ENCODE measurements at regions not wholly inside any gene's neighbourhood (a gene's known extent, or its start where the extent isn't known, plus 50 kb on each side); places are given as distances from the start of the nearest gene placed in this dataset.

DNA sequence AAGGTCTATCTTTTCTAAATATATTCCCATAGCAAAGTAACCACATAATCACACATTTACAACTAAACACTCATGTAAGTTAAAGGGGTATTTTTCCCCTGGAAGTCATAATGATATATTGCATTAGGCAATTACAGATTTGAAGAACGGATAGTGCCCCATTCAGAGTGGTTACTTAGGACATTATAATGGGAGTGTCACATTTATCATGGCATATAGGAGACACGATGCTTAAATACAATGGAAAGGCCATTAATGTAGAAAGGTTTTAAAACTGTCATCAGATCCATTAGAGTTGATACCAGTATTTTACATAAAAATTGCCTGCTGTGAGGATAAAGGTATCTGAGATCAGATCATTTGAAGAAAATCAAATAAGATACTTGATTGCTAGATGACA, 582.0 kb upstream of the SEMA6D start:
- H3K79me2 ChIP-seq (ENCODE audit: insufficient read depth, low read length): no peaks in the 10 kb centered on the region
- no peak overlapping the region for H2BK12ac ChIP-seq (ENCODE audit: insufficient read length, low read depth, low read length)
- no CpG with 5 or more reads among the region's 2 CpGs for WGBS (ENCODE audit: extremely low coverage, insufficient read length, low lambda C conversion rate)
- no peaks in the 10 kb centered on the region for H3K79me1 ChIP-seq (ENCODE audit: insufficient read depth, low read depth, low read length, poor library complexity, severe bottlenecking)
- no peak overlapping the region for H3K4me3 Mint-ChIP-seq
- no peak overlapping the region for H3K4ac ChIP-seq (ENCODE audit: low read depth, low read length)
- H3T11ph ChIP-seq (ENCODE audit: low read length): no peak overlapping the region
- peaks cover 2 to 11% (median 7%) of the 10 kb centered on the region in 3 experiments; a peak in 6 of 7 replicates for H3K36me3 Mint-ChIP-seq (ENCODE audit: insufficient read depth in 1 of 3, low read depth in 3 of 3)
- H4K5ac ChIP-seq (ENCODE audit: insufficient read length, low read depth, low read length): no peak overlapping the region
- H3K23ac ChIP-seq (ENCODE audit: insufficient read length, low read depth, low read length): no peak overlapping the region
- no peak overlapping the region for H4K8ac ChIP-seq (replicated peaks; ENCODE audit: insufficient read length, low read depth, low read length)
- no peak overlapping the region for H3K9ac ChIP-seq (ENCODE audit: extremely low read depth, insufficient read length, low read length)
- no peak overlapping the region for H3K18ac ChIP-seq (ENCODE audit: insufficient read length, low read depth, low read length)
- no peak overlapping the region for H2BK5ac ChIP-seq (ENCODE audit: insufficient read length, low read length)
- H2AK5ac ChIP-seq (ENCODE audit: insufficient read length, low read length): no peak overlapping the region
- H3K4me1 ChIP-seq (ENCODE audit: insufficient read depth, low read length): no peaks in the 10 kb centered on the region
- H3K27ac ChIP-seq (ENCODE audit: insufficient read length, low read depth, low read length): no peak overlapping the region
- H3K9me3 ChIP-seq (ENCODE audit: control insufficient read depth, low read depth, low read length): no peaks in the 10 kb centered on the region
- no peak overlapping the region for H4K91ac ChIP-seq (ENCODE audit: insufficient read length, low read depth, low read length)
- no peaks in the 10 kb centered on the region for H4K20me1 ChIP-seq (ENCODE audit: control insufficient read depth, insufficient read depth, insufficient read length)
- H2AFZ ChIP-seq (ENCODE audit: low read length): no peak overlapping the region
- no peak overlapping the region for H3K27ac Mint-ChIP-seq
- no peaks in the 10 kb centered on the region for H3K23me2 ChIP-seq (ENCODE audit: insufficient read length, low read depth, low read length, poor library complexity, severe bottlenecking)
- no peak for DNase-seq
- no peak overlapping the region for H3K14ac ChIP-seq (ENCODE audit: insufficient read depth, low read length)
- H3K9me3 Mint-ChIP-seq: peaks cover 12 to 13% of the 10 kb centered on the region in 2 experiments
- H2BK15ac ChIP-seq (ENCODE audit: low read depth, low read length): no peak overlapping the region
- no peak overlapping the region for H2BK20ac ChIP-seq (ENCODE audit: low read depth, low read length, poor library complexity, severe bottlenecking)
- no peak overlapping the region for H3K56ac ChIP-seq (ENCODE audit: insufficient read length, low read depth, low read length)
- H3K4me2 ChIP-seq (ENCODE audit: insufficient read depth, insufficient read length, low read length): no peak overlapping the region
- no peaks in the 10 kb centered on the region; the same call in 1 of the 2 replicates for H3K27me3 Mint-ChIP-seq (ENCODE audit: low read depth)
- TF ChIP-seq, protein P1, sequence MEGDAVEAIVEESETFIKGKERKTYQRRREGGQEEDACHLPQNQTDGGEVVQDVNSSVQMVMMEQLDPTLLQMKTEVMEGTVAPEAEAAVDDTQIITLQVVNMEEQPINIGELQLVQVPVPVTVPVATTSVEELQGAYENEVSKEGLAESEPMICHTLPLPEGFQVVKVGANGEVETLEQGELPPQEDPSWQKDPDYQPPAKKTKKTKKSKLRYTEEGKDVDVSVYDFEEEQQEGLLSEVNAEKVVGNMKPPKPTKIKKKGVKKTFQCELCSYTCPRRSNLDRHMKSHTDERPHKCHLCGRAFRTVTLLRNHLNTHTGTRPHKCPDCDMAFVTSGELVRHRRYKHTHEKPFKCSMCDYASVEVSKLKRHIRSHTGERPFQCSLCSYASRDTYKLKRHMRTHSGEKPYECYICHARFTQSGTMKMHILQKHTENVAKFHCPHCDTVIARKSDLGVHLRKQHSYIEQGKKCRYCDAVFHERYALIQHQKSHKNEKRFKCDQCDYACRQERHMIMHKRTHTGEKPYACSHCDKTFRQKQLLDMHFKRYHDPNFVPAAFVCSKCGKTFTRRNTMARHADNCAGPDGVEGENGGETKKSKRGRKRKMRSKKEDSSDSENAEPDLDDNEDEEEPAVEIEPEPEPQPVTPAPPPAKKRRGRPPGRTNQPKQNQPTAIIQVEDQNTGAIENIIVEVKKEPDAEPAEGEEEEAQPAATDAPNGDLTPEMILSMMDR (conservative IDR thresholded peaks at IDR 0.05): no peak
- H2BK120ac ChIP-seq (ENCODE audit: low read depth, low read length, poor library complexity, severe bottlenecking): no peak overlapping the region
- H3K4me1 Mint-ChIP-seq: no peaks in the 10 kb centered on the region
- H3K27me3 ChIP-seq (ENCODE audit: insufficient read depth, low read length): no peaks in the 10 kb centered on the region

Data from H9 (cell line).